Cardiac septum (tissue), 1 donor: ENCODE measurements at regions not wholly inside any gene's neighbourhood (a gene's known extent, or its start where the extent isn't known, plus 50 kb on each side); places are given as distances from the start of the nearest gene placed in this dataset.
"Not testable (repeated sequence)": the region's sequence is repeated elsewhere in the genome, so short reads cannot be mapped to it uniquely, and the experiment has no call there.

Experiments used
- DNase-seq: peaks from one replicate; pipeline ENCODE4 v3.0.0-alpha.2; 2020; ENCODE audit warnings: low spot score
- intact Hi-C: fragments of 100-400 bp; cut with DNase I; formaldehyde crosslinking; loops from one replicate; pipeline ENCODE4 v1.14.0; 2022
- donor health status: DM: no; HTN: no; CAD: no.

- no peak for DNase-seq
- intact Hi-C loops = no loop called here
These were observed 682.1 kb upstream of the ADGRB3 start for GRCh38 chr6:67952948-67953347.

GRCh38 chr6:67952121-67952520, 683.0 kb upstream of the ADGRB3 start:
- no peak for DNase-seq
- intact Hi-C loops = no loop called here

- intact Hi-C loops, DNase-seq: not testable (repeated sequence)
These were observed 687.3 kb upstream of the ADGRB3 start for GRCh38 chr6:67947762-67948161.

- DNase-seq = no peak
- intact Hi-C loops = no loop called here
These were observed 699.1 kb upstream of the ADGRB3 start for GRCh38 chr6:67935976-67936477.

GRCh38 chr6:67933278-67933677, 701.8 kb upstream of the ADGRB3 start:
- intact Hi-C loops = no loop called here
- DNase-seq = no peak

GRCh38 chr6:67922588-67922987, 712.5 kb upstream of the ADGRB3 start:
- DNase-seq, intact Hi-C loops: not testable (repeated sequence)

GRCh38 chr6:67920040-67920439, 715.0 kb upstream of the ADGRB3 start:
- intact Hi-C loops, DNase-seq: not testable (repeated sequence)

- DNase-seq = no peak
- intact Hi-C loops = no loop called here
These were observed 718.7 kb upstream of the ADGRB3 start for GRCh38 chr6:67916399-67916798.

GRCh38 chr6:67914419-67914818, 720.7 kb upstream of the ADGRB3 start:
- no peak for DNase-seq
- intact Hi-C loops = no loop called here

GRCh38 chr6:67909354-67909753, 725.7 kb upstream of the ADGRB3 start:
- intact Hi-C loops = no loop called here
- no peak for DNase-seq

- intact Hi-C loops = no loop called here
These were observed 726.7 kb upstream of the ADGRB3 start for GRCh38 chr6:67908379-67908778.

GRCh38 chr6:67904735-67905134, 730.3 kb upstream of the ADGRB3 start:
- intact Hi-C loops, DNase-seq: not testable (repeated sequence)

More at GRCh38 chr6:67908379-67908778, 726.7 kb upstream of the ADGRB3 start:
- DNase-seq = no peak

GRCh38 chr6:67898875-67899274, 736.2 kb upstream of the ADGRB3 start:
- no peak for DNase-seq
- intact Hi-C loops = no loop called here

GRCh38 chr6:67897998-67898607, 737.0 kb upstream of the ADGRB3 start:
- intact Hi-C loops = no loop called here
- DNase-seq = no peak

- intact Hi-C loops = no loop called here
- DNase-seq = no peak
These were observed 738.6 kb upstream of the ADGRB3 start for GRCh38 chr6:67896476-67896875.

GRCh38 chr6:67889682-67889995, 745.4 kb upstream of the ADGRB3 start:
- intact Hi-C loops = no loop called here
- DNase-seq = no peak

- intact Hi-C loops = no loop called here
- DNase-seq = no peak
These were observed 746.0 kb upstream of the ADGRB3 start for GRCh38 chr6:67888886-67889681.

- intact Hi-C loops = no loop called here
These were observed 746.6 kb upstream of the ADGRB3 start for GRCh38 chr6:67888546-67888885.

GRCh38 chr6:67887747-67888545, 747.1 kb upstream of the ADGRB3 start:
- DNase-seq = no peak
- intact Hi-C loops = no loop called here

More at GRCh38 chr6:67888546-67888885, 746.6 kb upstream of the ADGRB3 start:
- DNase-seq = no peak

GRCh38 chr6:67887419-67887746, 747.7 kb upstream of the ADGRB3 start:
- no peak for DNase-seq
- intact Hi-C loops = no loop called here

GRCh38 chr6:67886840-67887292, 748.2 kb upstream of the ADGRB3 start:
- DNase-seq = no peak
- intact Hi-C loops = no loop called here
